PC-3 (cell line): ENCODE measurements at regions not wholly inside any gene's neighbourhood (a gene's known extent, or its start where the extent isn't known, plus 50 kb on each side); places are given as distances from the start of the nearest gene placed in this dataset.
A peak's percentile ranks its signal among the peaks of the same experiment; 100 is the strongest.

Experiments
- ATAC-seq: fragments of 200-7000 bp; cut with Tn5 transposase; 2 replicates; pipeline ENCODE4 v1.9.1; 2020; ENCODE audit warnings: mild to moderate bottlenecking, moderate library complexity
- BruUV-seq: library from RNA; stranded (reverse); fragments of 400-500 nt; replicated peaks from 2 replicates; lab custom pipeline; 2021; lab: Mats Ljungman, UMichigan
- CTCF ChIA-PET: fragments of 300-600 bp; sonication (Branson Sonifier 250); formaldehyde crosslinking; loops from one replicate; lab custom pipeline; 2022; ENCODE audit warnings: antibody characterized with exemption; lab: Charles Lee
- POLR2A ChIA-PET: fragments of 300-600 bp; sonication (Branson Sonifier 250); formaldehyde crosslinking; loops from one replicate; lab custom pipeline; 2022; ENCODE audit warnings: antibody characterized with exemption; ENCODE audit not compliant: unreplicated experiment; lab: Charles Lee
- DNase-seq: peaks from one replicate; pipeline ENCODE4 v3.0.0-alpha.2; 2015
- H2AFZ ChIP-seq: fragments of 300-600 bp; sonication (generic); 2 replicates; pipeline ENCODE4 v1.6.0; 2016; ENCODE audit warnings: antibody characterized with exemption, low read length
- H3F3A ChIP-seq: fragments of 300-600 bp; sonication (generic); one replicate; pipeline ENCODE4 v1.6.0; 2017; ENCODE audit warnings: antibody characterized with exemption, low read length, control low read depth, mild to moderate bottlenecking; ENCODE audit not compliant: unreplicated experiment
- H3K27ac ChIP-seq: fragments of 300-600 bp; sonication (generic); 2 replicates; pipeline ENCODE4 v1.5.1; 2016; ENCODE audit warnings: mild to moderate bottlenecking, low read length
- H3K27me3 ChIP-seq: fragments of 300-600 bp; sonication (generic); 2 replicates; pipeline ENCODE4 v1.6.1; 2016; ENCODE audit warnings: low read length, mixed read lengths
- H3K36me3 ChIP-seq: fragments of 300-600 bp; sonication (generic); 2 replicates; pipeline ENCODE4 v1.6.1; 2016; ENCODE audit warnings: low read depth, mixed run types, low read length, mixed read lengths
- H3K4me1 ChIP-seq: fragments of 300-600 bp; sonication (generic); 2 replicates; pipeline ENCODE4 v1.5.1; 2016; ENCODE audit warnings: low read length; ENCODE audit not compliant: insufficient read depth
- H3K4me2 ChIP-seq: fragments of 300-600 bp; sonication (generic); 2 replicates; pipeline ENCODE4 v1.6.0; 2016; ENCODE audit warnings: low read length
- H3K4me3 ChIP-seq: fragments of 300-600 bp; sonication (generic); 2 replicates; pipeline ENCODE4 v1.5.1; 2016; ENCODE audit warnings: mild to moderate bottlenecking, low read length, mixed read lengths
- H3K79me2 ChIP-seq: fragments of 300-600 bp; sonication (generic); 2 replicates; pipeline ENCODE4 v1.6.1; 2017; ENCODE audit warnings: low read length, mixed read lengths
- H3K9ac ChIP-seq: fragments of 300-600 bp; sonication (generic); 2 replicates; pipeline ENCODE4 v1.6.0; 2016; ENCODE audit warnings: mild to moderate bottlenecking, low read length
- H3K9me2 ChIP-seq: fragments of 300-600 bp; sonication (generic); replicated peaks from 2 replicates; pipeline ENCODE4 v1.6.1; 2016; ENCODE audit warnings: mixed run types, low read length, mixed read lengths
- H3K9me3 ChIP-seq: fragments of 300-600 bp; sonication (generic); 2 replicates; pipeline ENCODE4 v1.6.1; 2016; ENCODE audit warnings: low read length, mixed read lengths
- H4K20me1 ChIP-seq: fragments of 300-600 bp; sonication (generic); 2 replicates; pipeline ENCODE4 v1.6.1; 2016; ENCODE audit warnings: low read length, mixed read lengths
- EZH2 ChIP-seq: fragments of 300-600 bp; sonication (generic); IDR thresholded peaks from one replicate; pipeline ENCODE4 v1.6.1; 2017; ENCODE audit warnings: antibody characterized with exemption, mild to moderate bottlenecking, low read length; ENCODE audit not compliant: unreplicated experiment
- EZH2phosphoT487 ChIP-seq: fragments of 300-600 bp; sonication (generic); IDR thresholded peaks from 2 replicates; pipeline ENCODE4 v1.6.1; 2018; ENCODE audit warnings: mild to moderate bottlenecking, antibody characterized with exemption, low read length, borderline replicate concordance
- intact Hi-C: fragments of 100-400 bp; cut with micrococcal nuclease; formaldehyde crosslinking; loops from 2 replicates; pipeline ENCODE4 v1.9.0; 2023
- TF ChIP-seq, protein P1 (sequence below): fragments of 300-600 bp; sonication (generic); conservative IDR thresholded peaks from 2 replicates; pipeline ENCODE4 v1.5.1; 2017; ENCODE audit warnings: antibody characterized with exemption, low read depth, mild to moderate bottlenecking, low read length

- intact Hi-C loops, result loop anchor here (1.0 to 2.0 kb wide), 2 partner anchors 168 to 260 kb away; no protein-coding TSS in a partner anchor
- CTCF ChIA-PET, result interaction anchor here (1.3 to 1.8 kb wide), 2 partner anchors 167 to 260 kb away, joined by 8 to 10 read pairs; no protein-coding TSS in a partner anchor
- H3K9me3 ChIP-seq, result no peaks in the 10 kb centered on the region
- H3F3A ChIP-seq, result no peaks in the 10 kb centered on the region
- H4K20me1 ChIP-seq, result no peaks in the 10 kb centered on the region
- H2AFZ ChIP-seq, result peak overlapping the region; percentile 77
- H3K27ac ChIP-seq, result no peak overlapping the region
- no peak overlapping the region for H3K9ac ChIP-seq
- TF ChIP-seq EZH2 (no peak), EZH2phosphoT487 (no peak)
- TF ChIP-seq, protein P1, sequence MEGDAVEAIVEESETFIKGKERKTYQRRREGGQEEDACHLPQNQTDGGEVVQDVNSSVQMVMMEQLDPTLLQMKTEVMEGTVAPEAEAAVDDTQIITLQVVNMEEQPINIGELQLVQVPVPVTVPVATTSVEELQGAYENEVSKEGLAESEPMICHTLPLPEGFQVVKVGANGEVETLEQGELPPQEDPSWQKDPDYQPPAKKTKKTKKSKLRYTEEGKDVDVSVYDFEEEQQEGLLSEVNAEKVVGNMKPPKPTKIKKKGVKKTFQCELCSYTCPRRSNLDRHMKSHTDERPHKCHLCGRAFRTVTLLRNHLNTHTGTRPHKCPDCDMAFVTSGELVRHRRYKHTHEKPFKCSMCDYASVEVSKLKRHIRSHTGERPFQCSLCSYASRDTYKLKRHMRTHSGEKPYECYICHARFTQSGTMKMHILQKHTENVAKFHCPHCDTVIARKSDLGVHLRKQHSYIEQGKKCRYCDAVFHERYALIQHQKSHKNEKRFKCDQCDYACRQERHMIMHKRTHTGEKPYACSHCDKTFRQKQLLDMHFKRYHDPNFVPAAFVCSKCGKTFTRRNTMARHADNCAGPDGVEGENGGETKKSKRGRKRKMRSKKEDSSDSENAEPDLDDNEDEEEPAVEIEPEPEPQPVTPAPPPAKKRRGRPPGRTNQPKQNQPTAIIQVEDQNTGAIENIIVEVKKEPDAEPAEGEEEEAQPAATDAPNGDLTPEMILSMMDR, result peak; percentile 100
- DNase-seq, result peak; percentile 73
- no peaks in the 10 kb centered on the region for H3K27me3 ChIP-seq
- peak overlapping the region; percentile 80 for H3K4me2 ChIP-seq
- POLR2A ChIA-PET, result no interaction called here
- no TSS peak for BruUV-seq
- H3K9me2 ChIP-seq, result no peaks in the 10 kb centered on the region
- H3K79me2 ChIP-seq, result no peaks in the 10 kb centered on the region
- H3K4me1 ChIP-seq, result peaks cover 22% of the 10 kb centered on the region
- ATAC-seq, result peak; percentile 54
- H3K4me3 ChIP-seq, result peak overlapping the region; percentile 49; the same call in 1 of the 2 replicates
- H3K36me3 ChIP-seq, result peaks cover 2% of the 10 kb centered on the region; the same call in 1 of the 2 replicates
Measured at GRCh38 chr13:99436686-99437416, 64.4 kb upstream of the TM9SF2 start.

DNA sequence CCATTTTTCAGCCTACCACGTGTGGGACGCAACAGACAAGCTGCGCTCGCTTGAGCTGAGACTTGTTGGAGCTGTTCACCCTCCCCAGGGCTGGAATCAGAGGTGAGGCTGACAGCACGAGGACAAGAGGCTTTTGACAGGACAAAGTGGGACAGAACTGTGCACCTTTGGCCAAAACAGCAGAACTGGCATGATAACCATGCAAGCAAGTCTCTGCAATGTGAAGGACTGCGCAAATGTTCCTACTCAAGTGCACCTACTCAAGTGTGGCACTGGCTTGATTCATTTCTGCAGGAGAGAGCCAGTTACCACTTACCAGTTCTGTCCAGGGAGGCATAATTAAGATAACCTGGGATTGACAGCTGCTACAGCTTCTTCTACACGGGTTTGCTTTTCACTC lies 62.2 kb upstream of the TM9SF2 start:
- no peaks in the 10 kb centered on the region for H3F3A ChIP-seq
- H3K27ac ChIP-seq, result no peak overlapping the region
- no peak overlapping the region for H3K4me3 ChIP-seq
- H4K20me1 ChIP-seq, result no peaks in the 10 kb centered on the region
- POLR2A ChIA-PET, result no interaction called here
- H3K27me3 ChIP-seq, result no peaks in the 10 kb centered on the region
- no peaks in the 10 kb centered on the region for H3K9me3 ChIP-seq
- H3K4me1 ChIP-seq, result peaks cover 9% of the 10 kb centered on the region; the same call in 1 of the 2 replicates
- intact Hi-C loops, result no loop called here
- H3K79me2 ChIP-seq, result no peaks in the 10 kb centered on the region
- no peak for DNase-seq
- no peak overlapping the region for H3K4me2 ChIP-seq
- BruUV-seq, result no TSS peak
- H3K9ac ChIP-seq, result no peak overlapping the region
- H3K36me3 ChIP-seq, result peaks cover 2% of the 10 kb centered on the region; the same call in 1 of the 2 replicates
- no peak overlapping the region for H2AFZ ChIP-seq
- no peak for TF ChIP-seq EZH2phosphoT487
- no peak for TF ChIP-seq EZH2
- TF ChIP-seq, protein P1, result no peak
- H3K9me2 ChIP-seq, result no peaks in the 10 kb centered on the region
- ATAC-seq, result no peak
- CTCF ChIA-PET, result no interaction called here
